ENCODE measurements at regions not wholly inside any gene's neighbourhood (a gene's known extent, or its start where the extent isn't known, plus 50 kb on each side); places are given as distances from the start of the nearest gene placed in this dataset.
"Not testable (repeated sequence)": the region's sequence is repeated elsewhere in the genome, so short reads cannot be mapped to it uniquely, and the experiment has no call there.

- no peak for ATAC-seq (ENCODE audit: low read depth)
- Histone ChIP-seq H3K27me3 (ENCODE audit: insufficient read depth, poor library complexity, severe bottlenecking) (no peaks in the 10 kb centered on the region), H3K27ac (ENCODE audit: poor library complexity, severe bottlenecking) (peak overlapping the region; percentile 39), H3K9me3 (ENCODE audit: severe bottlenecking) (no peaks in the 10 kb centered on the region), H3K36me3 (ENCODE audit: low read depth) (no peaks in the 10 kb centered on the region), H3K4me1 (ENCODE audit: insufficient read depth, poor library complexity, severe bottlenecking) (no peaks in the 10 kb centered on the region), H3K4me3 (ENCODE audit: severe bottlenecking) (no peak overlapping the region)
- TF ChIP-seq, protein P1, sequence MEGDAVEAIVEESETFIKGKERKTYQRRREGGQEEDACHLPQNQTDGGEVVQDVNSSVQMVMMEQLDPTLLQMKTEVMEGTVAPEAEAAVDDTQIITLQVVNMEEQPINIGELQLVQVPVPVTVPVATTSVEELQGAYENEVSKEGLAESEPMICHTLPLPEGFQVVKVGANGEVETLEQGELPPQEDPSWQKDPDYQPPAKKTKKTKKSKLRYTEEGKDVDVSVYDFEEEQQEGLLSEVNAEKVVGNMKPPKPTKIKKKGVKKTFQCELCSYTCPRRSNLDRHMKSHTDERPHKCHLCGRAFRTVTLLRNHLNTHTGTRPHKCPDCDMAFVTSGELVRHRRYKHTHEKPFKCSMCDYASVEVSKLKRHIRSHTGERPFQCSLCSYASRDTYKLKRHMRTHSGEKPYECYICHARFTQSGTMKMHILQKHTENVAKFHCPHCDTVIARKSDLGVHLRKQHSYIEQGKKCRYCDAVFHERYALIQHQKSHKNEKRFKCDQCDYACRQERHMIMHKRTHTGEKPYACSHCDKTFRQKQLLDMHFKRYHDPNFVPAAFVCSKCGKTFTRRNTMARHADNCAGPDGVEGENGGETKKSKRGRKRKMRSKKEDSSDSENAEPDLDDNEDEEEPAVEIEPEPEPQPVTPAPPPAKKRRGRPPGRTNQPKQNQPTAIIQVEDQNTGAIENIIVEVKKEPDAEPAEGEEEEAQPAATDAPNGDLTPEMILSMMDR (IDR thresholded peaks at IDR 0.05; ENCODE audit: poor library complexity, severe bottlenecking) = no peak
- DNase-seq (ENCODE audit: low spot score) = no peak
Measured at GRCh38 chr10:30694518-30695228, 65.1 kb upstream of the LYZL2 start.

GRCh38 chr10:30691639-30692015 is 62.1 kb upstream of the LYZL2 start:
- no peaks in the 10 kb centered on the region for H3K9me3 ChIP-seq (ENCODE audit: severe bottlenecking)
- no peaks in the 10 kb centered on the region for H3K36me3 ChIP-seq (ENCODE audit: low read depth)
- peaks cover 3% of the 10 kb centered on the region for H3K4me1 ChIP-seq (ENCODE audit: insufficient read depth, poor library complexity, severe bottlenecking)
- H3K4me3 ChIP-seq (ENCODE audit: severe bottlenecking) = no peak overlapping the region
- no peak overlapping the region for H3K27ac ChIP-seq (ENCODE audit: poor library complexity, severe bottlenecking)
- TF ChIP-seq, protein P1 (IDR thresholded peaks at IDR 0.05; ENCODE audit: poor library complexity, severe bottlenecking) = no peak
- ATAC-seq (ENCODE audit: low read depth) (no peak), DNase-seq (ENCODE audit: low spot score) (no peak)
- no peaks in the 10 kb centered on the region for H3K27me3 ChIP-seq (ENCODE audit: insufficient read depth, poor library complexity, severe bottlenecking)

GRCh38 chr10:30690948-30691638 is 61.5 kb upstream of the LYZL2 start:
- H3K4me3 ChIP-seq (ENCODE audit: severe bottlenecking); H3K4me1 ChIP-seq (ENCODE audit: insufficient read depth, poor library complexity, severe bottlenecking); H3K36me3 ChIP-seq (ENCODE audit: low read depth); H3K27ac ChIP-seq (ENCODE audit: poor library complexity, severe bottlenecking); DNase-seq (ENCODE audit: low spot score); H3K27me3 ChIP-seq (ENCODE audit: insufficient read depth, poor library complexity, severe bottlenecking); H3K9me3 ChIP-seq (ENCODE audit: severe bottlenecking); ATAC-seq (ENCODE audit: low read depth): not testable (repeated sequence)

- TF ChIP-seq, protein P1 (IDR thresholded peaks at IDR 0.05; ENCODE audit: poor library complexity, severe bottlenecking) = no peak
- no peak overlapping the region for H3K4me3 ChIP-seq (ENCODE audit: severe bottlenecking)
- no peak for DNase-seq (ENCODE audit: low spot score)
- no peaks in the 10 kb centered on the region for H3K9me3 ChIP-seq (ENCODE audit: severe bottlenecking)
- no peak for ATAC-seq (ENCODE audit: low read depth)
- no peak overlapping the region for H3K27ac ChIP-seq (ENCODE audit: poor library complexity, severe bottlenecking)
- H3K4me1 ChIP-seq (ENCODE audit: insufficient read depth, poor library complexity, severe bottlenecking) = peaks cover 3% of the 10 kb centered on the region
- no peaks in the 10 kb centered on the region for H3K36me3 ChIP-seq (ENCODE audit: low read depth)
- peaks cover 6% of the 10 kb centered on the region for H3K27me3 ChIP-seq (ENCODE audit: insufficient read depth, poor library complexity, severe bottlenecking)
Measured at GRCh38 chr10:30688456-30688855, 58.9 kb upstream of the LYZL2 start.

- Histone ChIP-seq H3K36me3 (ENCODE audit: low read depth) (no peaks in the 10 kb centered on the region), H3K27ac (ENCODE audit: poor library complexity, severe bottlenecking) (no peak overlapping the region), H3K4me1 (ENCODE audit: insufficient read depth, poor library complexity, severe bottlenecking) (peaks cover 3% of the 10 kb centered on the region), H3K4me3 (ENCODE audit: severe bottlenecking) (no peak overlapping the region), H3K9me3 (ENCODE audit: severe bottlenecking) (no peaks in the 10 kb centered on the region), H3K27me3 (ENCODE audit: insufficient read depth, poor library complexity, severe bottlenecking) (peaks cover 6% of the 10 kb centered on the region)
- DNase-seq (ENCODE audit: low spot score) = no peak
- ATAC-seq (ENCODE audit: low read depth) = peak; percentile 93
- TF ChIP-seq, protein P1 (IDR thresholded peaks at IDR 0.05; ENCODE audit: poor library complexity, severe bottlenecking) = peak; percentile 93
Measured at GRCh38 chr10:30687698-30688213, 58.2 kb upstream of the LYZL2 start.
